ENCODE measurements at regions not wholly inside any gene's neighbourhood (a gene's known extent, or its start where the extent isn't known, plus 50 kb on each side); places are given as distances from the start of the nearest gene placed in this dataset.

- no peak for TF ChIP-seq USF2 (IDR thresholded peaks at IDR 0.05; ENCODE audit: low read depth, low read length)
- TF ChIP-seq CTCF (conservative IDR thresholded peaks at IDR 0.05; ENCODE audit: low read depth, low read length): no peak
- TF ChIP-seq MAFK (IDR thresholded peaks at IDR 0.05; ENCODE audit: low read depth, low read length): no peak
- TF ChIP-seq POLR2A (IDR thresholded peaks at IDR 0.05; ENCODE audit: low read depth, low read length): no peak
- no peak for TF ChIP-seq ELK1 (IDR thresholded peaks at IDR 0.05; ENCODE audit: borderline replicate concordance, low read depth, low read length)
- no peak for TF ChIP-seq RCOR1 (IDR thresholded peaks at IDR 0.05; ENCODE audit: insufficient replicate concordance, low read length)
- TF ChIP-seq CEBPB (IDR thresholded peaks at IDR 0.05; ENCODE audit: low read depth, low read length): no peak
- no peak for TF ChIP-seq MAZ (IDR thresholded peaks at IDR 0.05; ENCODE audit: borderline replicate concordance, low read depth, low read length)
These were observed 172.6 kb upstream of the S1PR3 start for GRCh38 chr9:88818495-88819201.

Measured in IMR-90 (cell line).